DND-41 (cell line): ENCODE measurements at regions not wholly inside any gene's neighbourhood (a gene's known extent, or its start where the extent isn't known, plus 50 kb on each side); places are given as distances from the start of the nearest gene placed in this dataset.

Experiments
- ATAC-seq: fragments of 200-7000 bp; cut with Tn5 transposase; 3 replicates; pipeline ENCODE4 v1.9.1; 2021; ENCODE audit warnings: low read depth; ENCODE audit not compliant: insufficient read depth
- DNase-seq: peaks from one replicate; pipeline ENCODE4 v3.0.0-alpha.2; 2020
- H2AFZ ChIP-seq: 2 replicates; pipeline ENCODE4 v1.6.0; 2012; ENCODE audit warnings: low read depth, low read length
- H3K27ac ChIP-seq: 2 replicates; pipeline ENCODE4 v1.5.1; 2012; ENCODE audit warnings: low read length, inconsistent platforms
- H3K27me3 ChIP-seq: fragments of 200-600 bp; sonication (generic); 2 replicates; pipeline ENCODE4 v1.6.0; 2012; ENCODE audit warnings: low read length, mild to moderate bottlenecking, inconsistent platforms; ENCODE audit not compliant: insufficient read depth, poor library complexity
- H3K36me3 ChIP-seq: 2 replicates; pipeline ENCODE4 v1.5.1; 2012; ENCODE audit warnings: low read length, inconsistent platforms; ENCODE audit not compliant: insufficient read depth
- H3K4me1 ChIP-seq: 2 replicates; pipeline ENCODE4 v1.5.1; 2012; ENCODE audit warnings: mild to moderate bottlenecking, low read length; ENCODE audit not compliant: insufficient read depth
- H3K4me2 ChIP-seq: 2 replicates; pipeline ENCODE4 v1.6.0; 2012; ENCODE audit warnings: mild to moderate bottlenecking, moderate library complexity, low read length, inconsistent platforms; ENCODE audit not compliant: insufficient read depth
- H3K4me3 ChIP-seq, 2 experiments: fragments of 200-600 bp in 1 of 2; shearing (Covaris generic) in 1 of 2; 2 replicates each; pipeline ENCODE4 v1.5.1; 2012 to 2016; ENCODE audit warnings: inconsistent platforms in 2 of 2, low read length in 2 of 2, mild to moderate bottlenecking in 2 of 2, low read depth in 1 of 2, moderate library complexity in 1 of 2
- H3K79me2 ChIP-seq: 2 replicates; pipeline ENCODE4 v1.6.0; 2012; ENCODE audit warnings: low read length, inconsistent platforms; ENCODE audit not compliant: insufficient read depth
- H3K9ac ChIP-seq: 2 replicates; pipeline ENCODE4 v1.6.0; 2012; ENCODE audit warnings: low read depth, mild to moderate bottlenecking, inconsistent platforms, low read length, moderate library complexity
- H3K9me3 ChIP-seq: 2 replicates; pipeline ENCODE4 v1.5.1; 2012; ENCODE audit warnings: low read length, moderate library complexity, mild to moderate bottlenecking, inconsistent platforms; ENCODE audit not compliant: insufficient read depth, severe bottlenecking
- H4K20me1 ChIP-seq: 2 replicates; pipeline ENCODE4 v1.6.0; 2012; ENCODE audit warnings: low read length; ENCODE audit not compliant: insufficient read depth
- CTCF ChIP-seq: IDR thresholded peaks from 2 replicates; pipeline ENCODE4 v1.5.1; 2012; ENCODE audit warnings: borderline replicate concordance, low read length, moderate library complexity, mild to moderate bottlenecking; ENCODE audit not compliant: poor library complexity, severe bottlenecking; ENCODE audit errors: extremely low read depth
- EZH2 ChIP-seq: IDR thresholded peaks from 3 replicates; pipeline ENCODE4 v1.6.1; 2012; ENCODE audit warnings: borderline replicate concordance, low read depth, mild to moderate bottlenecking, moderate library complexity, low read length, inconsistent platforms; ENCODE audit not compliant: severe bottlenecking

- H3K9ac ChIP-seq, result no peak overlapping the region
- no peaks in the 10 kb centered on the region for H3K27me3 ChIP-seq
- no peaks in the 10 kb centered on the region for H4K20me1 ChIP-seq
- no peak overlapping the region for H2AFZ ChIP-seq
- no peak overlapping the region for H3K4me2 ChIP-seq
- H3K36me3 ChIP-seq, result no peaks in the 10 kb centered on the region
- H3K9me3 ChIP-seq, result no peaks in the 10 kb centered on the region
- no peak overlapping the region for H3K4me3 ChIP-seq
- no peaks in the 10 kb centered on the region for H3K79me2 ChIP-seq
- TF ChIP-seq CTCF (no peak), EZH2 (no peak)
- no peak overlapping the region for H3K27ac ChIP-seq
- no peak for DNase-seq
- no peaks in the 10 kb centered on the region for H3K4me1 ChIP-seq
- no peak for ATAC-seq
Observed at GRCh38 chr3:86175593-86176444, 815.1 kb downstream of the VGLL3 start.

GRCh38 chr3:86175051-86175536, 815.9 kb downstream of the VGLL3 start:
- Histone ChIP-seq H3K27ac (no peak overlapping the region), H3K9me3 (no peaks in the 10 kb centered on the region), H3K4me3 (no peak overlapping the region), H4K20me1 (no peaks in the 10 kb centered on the region), H3K27me3 (no peaks in the 10 kb centered on the region), H3K4me1 (no peaks in the 10 kb centered on the region), H3K9ac (no peak overlapping the region), H3K4me2 (no peak overlapping the region), H3K36me3 (no peaks in the 10 kb centered on the region), H3K79me2 (no peaks in the 10 kb centered on the region), H2AFZ (no peak overlapping the region)
- ATAC-seq (no peak), DNase-seq (no peak)
- TF ChIP-seq EZH2 (no peak), CTCF (no peak)

GRCh38 chr3:86173401-86173800, 817.5 kb downstream of the VGLL3 start:
- no peaks in the 10 kb centered on the region for H3K36me3 ChIP-seq

More at GRCh38 chr3:86173401-86173800, 817.5 kb downstream of the VGLL3 start:
- TF ChIP-seq CTCF (no peak), EZH2 (no peak)
- Histone ChIP-seq H3K4me3 (no peak overlapping the region), H3K27ac (no peak overlapping the region), H3K4me1 (no peaks in the 10 kb centered on the region), H3K9me3 (no peaks in the 10 kb centered on the region), H3K4me2 (no peak overlapping the region), H3K27me3 (no peaks in the 10 kb centered on the region), H4K20me1 (no peaks in the 10 kb centered on the region), H3K79me2 (no peaks in the 10 kb centered on the region), H3K9ac (no peak overlapping the region), H2AFZ (no peak overlapping the region)
- DNase-seq (no peak), ATAC-seq (no peak)
